HepG2 (cell line): ENCODE measurements at regions not wholly inside any gene's neighbourhood (a gene's known extent, or its start where the extent isn't known, plus 50 kb on each side); places are given as distances from the start of the nearest gene placed in this dataset.

Source experiments
- ATAC-seq: fragments of 200-7000 bp; cut with Tn5 transposase; 3 replicates; pipeline ENCODE4 v1.9.1; 2020; ENCODE audit warnings: mild to moderate bottlenecking, moderate library complexity
- BruUV-seq: library from RNA; stranded (reverse); fragments of 400-500 nt; replicated peaks from 2 replicates; lab custom pipeline; 2021; lab: Mats Ljungman, UMichigan
- CTCF ChIA-PET: fragments of 300-600 bp; formaldehyde crosslinking; extraction: SDS; loops from one replicate; lab custom pipeline; 2021; ENCODE audit warnings: low total read pairs, inconsistent platforms, low intra/inter-chr PET ratio; lab: Yijun Ruan, JAX
- POLR2A ChIA-PET: fragments of 350-600 bp; sonication (Branson Sonifier 250); formaldehyde crosslinking; loops from one replicate; lab custom pipeline; 2020; ENCODE audit warnings: antibody characterized with exemption, inconsistent platforms; lab: Yijun Ruan, JAX
- DNase-seq: peaks from one replicate; pipeline ENCODE4 v3.0.0-alpha.2; 2015; ENCODE audit warnings: low spot score
- FAIRE-seq: peaks from 3 replicates; lab custom pipeline; 2011; peaks lifted over from hg19 to GRCh38; lab: Jason Lieb, UNC
- H2AFZ ChIP-seq: one replicate; pipeline ENCODE4 v1.6.1; 2011; ENCODE audit warnings: low read length, inconsistent platforms
- H3K27ac ChIP-seq: fragments of 300-600 bp; 3 replicates; pipeline ENCODE4 v1.8.0; 2011; ENCODE audit warnings: mixed run types, mild to moderate bottlenecking, mixed read lengths, low read length, inconsistent platforms; ENCODE audit not compliant: insufficient read depth; ENCODE audit errors: extremely low read length
- H3K27me3 ChIP-seq, 2 experiments: fragments of 200-600 bp in 1 of 2; 2 replicates in 1 of 2; 3 replicates in 1 of 2; pipeline versions ENCODE4 v1.6.0 to v1.8.0; 2011; ENCODE audit warnings: low read length in 2 of 2, mild to moderate bottlenecking in 2 of 2, moderate library complexity in 2 of 2, inconsistent platforms in 1 of 2; ENCODE audit not compliant: insufficient read depth in 2 of 2, control insufficient read depth in 1 of 2
- H3K36me3 ChIP-seq, 2 experiments: fragments of 200-600 bp in 1 of 2; replicated peaks in 1 of 2; 2 replicates in 1 of 2; 3 replicates in 1 of 2; pipeline versions ENCODE4 v1.5.1 to v1.8.0; 2011; ENCODE audit warnings: low read length in 2 of 2, inconsistent platforms in 1 of 2; ENCODE audit not compliant: insufficient read depth in 2 of 2, control insufficient read depth in 1 of 2
- H3K4me1 ChIP-seq: 2 replicates; pipeline ENCODE4 v1.5.1; 2012; ENCODE audit warnings: low read length, inconsistent platforms; ENCODE audit not compliant: insufficient read depth
- H3K4me2 ChIP-seq: 2 replicates; pipeline ENCODE4 v1.6.0; 2011; ENCODE audit warnings: low read depth, low read length, inconsistent platforms
- H3K4me3 ChIP-seq, 3 experiments: fragments of 200-600 bp in 1 of 3; sonication (generic), shearing (Covaris generic) in 1 of 3; replicated peaks in 1 of 3; 2 replicates each; pipeline ENCODE4 v1.5.1; 2011 to 2016; ENCODE audit warnings: low read length in 3 of 3, inconsistent platforms in 2 of 3, low read depth in 2 of 3, mild to moderate bottlenecking in 2 of 3, control low read depth in 1 of 3, mixed read lengths in 1 of 3; ENCODE audit not compliant: insufficient read depth in 1 of 3
- H3K79me2 ChIP-seq: one replicate; pipeline ENCODE4 v1.6.1; 2011; ENCODE audit warnings: low read length, inconsistent platforms; ENCODE audit not compliant: insufficient read depth
- H3K9ac ChIP-seq: 2 replicates; pipeline ENCODE4 v1.6.0; 2011; ENCODE audit warnings: mild to moderate bottlenecking, low read depth, low read length, inconsistent platforms; ENCODE audit not compliant: insufficient read depth
- H3K9me3 ChIP-seq: 2 replicates; pipeline ENCODE4 v1.5.1; 2012; ENCODE audit warnings: mild to moderate bottlenecking, low read length
- H4K20me1 ChIP-seq: 2 replicates; pipeline ENCODE4 v1.6.0; 2011; ENCODE audit warnings: inconsistent platforms, mild to moderate bottlenecking, low read length, moderate library complexity; ENCODE audit not compliant: insufficient read depth
- HOXA3 ChIP-seq: sonication (generic); formaldehyde crosslinking; IDR thresholded peaks from 2 replicates; pipeline ENCODE4 v1.5.0; 2020; ENCODE audit warnings: missing genetic modification reagents
- RXRA ChIP-seq: sonication (generic); formaldehyde crosslinking; IDR thresholded peaks from 2 replicates; pipeline ENCODE4 v1.5.1; 2020; ENCODE audit warnings: missing genetic modification reagents
- SOX5 ChIP-seq: IDR thresholded peaks from 2 replicates; pipeline ENCODE4 v1.6.1; 2016; ENCODE audit warnings: borderline replicate concordance
- ZNF207 ChIP-seq: fragments of 450-650 bp; IDR thresholded peaks from 2 replicates; pipeline ENCODE4 v1.6.1; 2016; ENCODE audit warnings: antibody characterized with exemption, borderline replicate concordance
- WGBS: methylation state at CpG from one replicate; pipeline ENCODE4 v1.1.6; 2017; ENCODE audit warnings: low lambda C conversion rate; 5-methylcytosine and 5-hydroxymethylcytosine counted together
- in situ Hi-C: cut with HindIII; loops from 2 replicates; pipeline ENCODE4 v1.10.0; 2017; ENCODE audit warnings: low pct_unique_long_range_greater_than_20kb; ENCODE audit not compliant: extremely low pct_ligation_motif_present
- intact Hi-C: fragments of 100-400 bp; cut with micrococcal nuclease; formaldehyde crosslinking; loops from one replicate; pipeline ENCODE4 v1.10.0; 2022; ENCODE audit not compliant: unreplicated experiment
- TF ChIP-seq, protein P1 (sequence below): IDR thresholded peaks from 2 replicates; pipeline ENCODE4 v1.6.1; 2016; ENCODE audit warnings: low read depth, control low read depth
- TF ChIP-seq, protein P2 (sequence below), 2 experiments: sonication (generic) in 1 of 2; formaldehyde crosslinking in 1 of 2; IDR thresholded peaks; 2 replicates each; pipeline versions ENCODE4 v1.4.0 to v1.6.1; 2018 to 2020; ENCODE audit warnings: missing genetic modification reagents in 2 of 2, borderline replicate concordance in 1 of 2, low read depth in 1 of 2, mild to moderate bottlenecking in 1 of 2, missing biosample characterization in 1 of 2
- TF ChIP-seq, protein P3 (sequence below): sonication (generic); formaldehyde crosslinking; IDR thresholded peaks from 2 replicates; pipeline ENCODE4 v1.4.0; 2020; ENCODE audit warnings: mild to moderate bottlenecking, missing genetic modification reagents

DNA sequence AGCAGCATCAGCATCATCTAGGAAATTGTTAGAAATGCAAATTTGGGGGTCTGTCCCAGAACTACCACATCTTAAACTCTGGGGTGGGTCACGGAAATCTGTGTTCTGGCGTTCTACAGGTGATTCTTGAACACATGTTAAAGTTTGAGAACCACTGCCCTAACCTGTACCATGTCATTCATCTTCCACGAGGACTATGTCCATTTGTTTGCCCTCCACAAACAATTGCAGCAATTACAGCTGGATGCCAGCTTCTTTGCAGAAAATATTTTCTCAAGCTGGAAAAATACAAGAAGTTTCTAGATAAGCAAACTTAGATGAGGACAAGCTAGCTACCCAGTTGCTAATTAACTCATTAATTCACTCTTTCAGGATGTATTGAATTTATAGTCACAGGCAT, 54.1 kb downstream of the MAFB start:
- ChIA-PET POLR2A (no interaction called here), CTCF (no interaction called here)
- 8% methylated on average over 3 of the region's 3 CpGs for WGBS
- intact Hi-C loops = no loop called here
- Histone ChIP-seq H3K27me3 (no peaks in the 10 kb centered on the region; a peak in 1 of 5 replicates), H3K27ac (no peak overlapping the region), H3K36me3 (no peaks in the 10 kb centered on the region), H3K9ac (no peak overlapping the region), H3K9me3 (no peaks in the 10 kb centered on the region), H2AFZ (no peak overlapping the region), H3K79me2 (no peaks in the 10 kb centered on the region), H3K4me1 (no peaks in the 10 kb centered on the region), H4K20me1 (no peaks in the 10 kb centered on the region), H3K4me3 (no peak overlapping the region), H3K4me2 (no peak overlapping the region)
- TF ChIP-seq, protein P1, sequence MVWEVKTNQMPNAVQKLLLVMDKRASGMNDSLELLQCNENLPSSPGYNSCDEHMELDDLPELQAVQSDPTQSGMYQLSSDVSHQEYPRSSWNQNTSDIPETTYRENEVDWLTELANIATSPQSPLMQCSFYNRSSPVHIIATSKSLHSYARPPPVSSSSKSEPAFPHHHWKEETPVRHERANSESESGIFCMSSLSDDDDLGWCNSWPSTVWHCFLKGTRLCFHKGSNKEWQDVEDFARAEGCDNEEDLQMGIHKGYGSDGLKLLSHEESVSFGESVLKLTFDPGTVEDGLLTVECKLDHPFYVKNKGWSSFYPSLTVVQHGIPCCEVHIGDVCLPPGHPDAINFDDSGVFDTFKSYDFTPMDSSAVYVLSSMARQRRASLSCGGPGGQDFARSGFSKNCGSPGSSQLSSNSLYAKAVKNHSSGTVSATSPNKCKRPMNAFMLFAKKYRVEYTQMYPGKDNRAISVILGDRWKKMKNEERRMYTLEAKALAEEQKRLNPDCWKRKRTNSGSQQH = no peak
- TF ChIP-seq ZNF207 (no peak), HOXA3 (CRISPR knock-in tag) (no peak), RXRA (CRISPR knock-in tag) (no peak), SOX5 (no peak)
- TF ChIP-seq, protein P2, sequence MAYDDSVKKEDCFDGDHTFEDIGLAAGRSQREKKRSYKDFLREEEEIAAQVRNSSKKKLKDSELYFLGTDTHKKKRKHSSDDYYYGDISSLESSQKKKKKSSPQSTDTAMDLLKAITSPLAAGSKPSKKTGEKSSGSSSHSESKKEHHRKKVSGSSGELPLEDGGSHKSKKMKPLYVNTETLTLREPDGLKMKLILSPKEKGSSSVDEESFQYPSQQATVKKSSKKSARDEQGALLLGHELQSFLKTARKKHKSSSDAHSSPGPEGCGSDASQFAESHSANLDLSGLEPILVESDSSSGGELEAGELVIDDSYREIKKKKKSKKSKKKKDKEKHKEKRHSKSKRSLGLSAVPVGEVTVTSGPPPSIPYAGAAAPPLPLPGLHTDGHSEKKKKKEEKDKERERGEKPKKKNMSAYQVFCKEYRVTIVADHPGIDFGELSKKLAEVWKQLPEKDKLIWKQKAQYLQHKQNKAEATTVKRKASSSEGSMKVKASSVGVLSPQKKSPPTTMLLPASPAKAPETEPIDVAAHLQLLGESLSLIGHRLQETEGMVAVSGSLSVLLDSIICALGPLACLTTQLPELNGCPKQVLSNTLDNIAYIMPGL (CRISPR knock-in tag; IDR thresholded peaks at IDR 0.05; ENCODE audit: borderline replicate concordance in 1 of 2, low read depth in 1 of 2) = no peak
- TF ChIP-seq, protein P3, sequence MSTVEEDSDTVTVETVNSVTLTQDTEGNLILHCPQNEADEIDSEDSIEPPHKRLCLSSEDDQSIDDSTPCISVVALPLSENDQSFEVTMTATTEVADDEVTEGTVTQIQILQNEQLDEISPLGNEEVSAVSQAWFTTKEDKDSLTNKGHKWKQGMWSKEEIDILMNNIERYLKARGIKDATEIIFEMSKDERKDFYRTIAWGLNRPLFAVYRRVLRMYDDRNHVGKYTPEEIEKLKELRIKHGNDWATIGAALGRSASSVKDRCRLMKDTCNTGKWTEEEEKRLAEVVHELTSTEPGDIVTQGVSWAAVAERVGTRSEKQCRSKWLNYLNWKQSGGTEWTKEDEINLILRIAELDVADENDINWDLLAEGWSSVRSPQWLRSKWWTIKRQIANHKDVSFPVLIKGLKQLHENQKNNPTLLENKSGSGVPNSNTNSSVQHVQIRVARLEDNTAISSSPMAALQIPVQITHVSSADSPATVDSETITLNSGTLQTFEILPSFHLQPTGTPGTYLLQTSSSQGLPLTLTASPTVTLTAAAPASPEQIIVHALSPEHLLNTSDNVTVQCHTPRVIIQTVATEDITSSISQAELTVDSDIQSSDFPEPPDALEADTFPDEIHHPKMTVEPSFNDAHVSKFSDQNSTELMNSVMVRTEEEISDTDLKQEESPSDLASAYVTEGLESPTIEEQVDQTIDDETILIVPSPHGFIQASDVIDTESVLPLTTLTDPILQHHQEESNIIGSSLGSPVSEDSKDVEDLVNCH (CRISPR knock-in tag) = no peak
- ATAC-seq (peak; percentile 26; the same call in 1 of the 3 replicates), DNase-seq (no peak), FAIRE-seq (no peak)
- in situ Hi-C loops = no loop called here
- BruUV-seq = no TSS peak
